Testis (tissue), 2 donors: ENCODE measurements at regions not wholly inside any gene's neighbourhood (a gene's known extent, or its start where the extent isn't known, plus 50 kb on each side); places are given as distances from the start of the nearest gene placed in this dataset.

Experiments
- POLR2A ChIP-seq: fragments of 450-650 bp; IDR thresholded peaks from one replicate; pipeline ENCODE4 v1.6.1; 2017; ENCODE audit warnings: antibody characterized with exemption, mild to moderate bottlenecking, moderate library complexity
- TF ChIP-seq, protein P1 (sequence below), 3 experiments: fragments of 450-650 bp in 2 of 3; fragments of 200-600 bp in 1 of 3; sonication (generic) in 1 of 3; IDR thresholded peaks; one replicate each; pipeline ENCODE4 v1.5.1; 2016 to 2019; ENCODE audit warnings: antibody characterized with exemption in 3 of 3, mild to moderate bottlenecking in 2 of 3, moderate library complexity in 1 of 3

DNA sequence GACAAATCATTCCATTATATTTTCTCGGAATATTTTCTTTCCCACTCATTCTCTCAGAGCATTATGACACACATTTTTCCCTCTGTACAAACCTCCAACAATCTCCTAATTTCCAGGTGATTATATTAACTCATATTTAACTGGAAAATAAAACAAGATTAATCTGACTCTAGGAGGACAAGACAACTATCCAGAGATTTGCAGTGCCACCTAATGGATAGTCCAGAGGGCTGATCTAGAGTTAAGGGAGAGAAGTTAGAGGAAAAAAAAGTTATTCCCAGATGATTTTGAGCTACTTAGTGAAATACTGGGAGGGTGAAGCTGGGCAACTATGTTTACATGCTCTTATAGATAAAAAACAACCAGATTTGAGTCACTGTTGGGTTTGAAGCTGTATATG, 161.7 kb downstream of the ALX1 start:
- TF ChIP-seq, protein P1, sequence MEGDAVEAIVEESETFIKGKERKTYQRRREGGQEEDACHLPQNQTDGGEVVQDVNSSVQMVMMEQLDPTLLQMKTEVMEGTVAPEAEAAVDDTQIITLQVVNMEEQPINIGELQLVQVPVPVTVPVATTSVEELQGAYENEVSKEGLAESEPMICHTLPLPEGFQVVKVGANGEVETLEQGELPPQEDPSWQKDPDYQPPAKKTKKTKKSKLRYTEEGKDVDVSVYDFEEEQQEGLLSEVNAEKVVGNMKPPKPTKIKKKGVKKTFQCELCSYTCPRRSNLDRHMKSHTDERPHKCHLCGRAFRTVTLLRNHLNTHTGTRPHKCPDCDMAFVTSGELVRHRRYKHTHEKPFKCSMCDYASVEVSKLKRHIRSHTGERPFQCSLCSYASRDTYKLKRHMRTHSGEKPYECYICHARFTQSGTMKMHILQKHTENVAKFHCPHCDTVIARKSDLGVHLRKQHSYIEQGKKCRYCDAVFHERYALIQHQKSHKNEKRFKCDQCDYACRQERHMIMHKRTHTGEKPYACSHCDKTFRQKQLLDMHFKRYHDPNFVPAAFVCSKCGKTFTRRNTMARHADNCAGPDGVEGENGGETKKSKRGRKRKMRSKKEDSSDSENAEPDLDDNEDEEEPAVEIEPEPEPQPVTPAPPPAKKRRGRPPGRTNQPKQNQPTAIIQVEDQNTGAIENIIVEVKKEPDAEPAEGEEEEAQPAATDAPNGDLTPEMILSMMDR (IDR thresholded peaks at IDR 0.05), result peak in 1 of 3 experiments; percentile 11
- no peak for TF ChIP-seq POLR2A
